LNCAP (cell line): ENCODE measurements at regions not wholly inside any gene's neighbourhood (a gene's known extent, or its start where the extent isn't known, plus 50 kb on each side); places are given as distances from the start of the nearest gene placed in this dataset.

ENCODE experiments used
- TF ChIP-seq, protein P1 (sequence below): fragments of 450-650 bp; IDR thresholded peaks from 2 replicates; pipeline ENCODE4 v1.5.1; 2017; ENCODE audit warnings: mild to moderate bottlenecking

DNA sequence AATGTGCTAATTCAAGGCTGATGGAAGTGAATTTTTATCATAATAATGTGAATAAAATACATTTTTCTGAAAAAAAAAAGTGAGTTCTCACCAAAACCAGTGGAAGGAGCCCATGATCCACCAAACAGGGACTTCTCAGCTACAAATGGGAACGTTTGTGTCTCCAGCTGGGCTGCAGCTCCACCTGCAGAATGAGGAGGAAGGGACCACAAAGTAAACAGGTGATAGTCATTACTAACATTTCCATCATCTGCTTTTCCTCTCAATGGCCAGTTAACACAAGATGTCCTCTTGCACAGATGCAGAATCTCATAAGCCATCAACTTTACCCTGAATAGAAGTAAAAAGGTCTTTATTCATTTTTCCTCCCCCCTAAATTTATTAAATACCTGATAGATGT is 246.2 kb downstream of the MRPL39 start:
- TF ChIP-seq, protein P1, sequence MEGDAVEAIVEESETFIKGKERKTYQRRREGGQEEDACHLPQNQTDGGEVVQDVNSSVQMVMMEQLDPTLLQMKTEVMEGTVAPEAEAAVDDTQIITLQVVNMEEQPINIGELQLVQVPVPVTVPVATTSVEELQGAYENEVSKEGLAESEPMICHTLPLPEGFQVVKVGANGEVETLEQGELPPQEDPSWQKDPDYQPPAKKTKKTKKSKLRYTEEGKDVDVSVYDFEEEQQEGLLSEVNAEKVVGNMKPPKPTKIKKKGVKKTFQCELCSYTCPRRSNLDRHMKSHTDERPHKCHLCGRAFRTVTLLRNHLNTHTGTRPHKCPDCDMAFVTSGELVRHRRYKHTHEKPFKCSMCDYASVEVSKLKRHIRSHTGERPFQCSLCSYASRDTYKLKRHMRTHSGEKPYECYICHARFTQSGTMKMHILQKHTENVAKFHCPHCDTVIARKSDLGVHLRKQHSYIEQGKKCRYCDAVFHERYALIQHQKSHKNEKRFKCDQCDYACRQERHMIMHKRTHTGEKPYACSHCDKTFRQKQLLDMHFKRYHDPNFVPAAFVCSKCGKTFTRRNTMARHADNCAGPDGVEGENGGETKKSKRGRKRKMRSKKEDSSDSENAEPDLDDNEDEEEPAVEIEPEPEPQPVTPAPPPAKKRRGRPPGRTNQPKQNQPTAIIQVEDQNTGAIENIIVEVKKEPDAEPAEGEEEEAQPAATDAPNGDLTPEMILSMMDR, result no peak

DNA sequence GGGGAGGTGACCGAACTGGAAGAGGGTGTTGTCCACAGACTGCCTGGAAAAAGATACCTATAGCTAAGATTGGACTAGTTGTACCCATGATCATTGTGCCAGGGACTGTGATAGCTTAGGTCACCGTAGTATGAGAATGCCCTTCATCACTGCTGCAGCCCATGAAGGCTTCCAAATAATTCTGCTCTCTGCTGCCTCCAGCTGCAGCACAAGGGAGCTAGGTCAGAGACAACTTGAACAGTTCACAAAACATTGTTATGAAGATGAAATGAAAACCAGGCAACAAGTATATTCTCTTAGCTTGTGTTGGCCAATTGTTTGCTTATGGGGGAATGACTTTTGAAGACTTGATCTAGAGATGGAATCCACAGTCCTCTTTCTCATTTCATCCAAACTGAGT is 246.7 kb downstream of the MRPL39 start:
- TF ChIP-seq, protein P1, result no peak

DNA sequence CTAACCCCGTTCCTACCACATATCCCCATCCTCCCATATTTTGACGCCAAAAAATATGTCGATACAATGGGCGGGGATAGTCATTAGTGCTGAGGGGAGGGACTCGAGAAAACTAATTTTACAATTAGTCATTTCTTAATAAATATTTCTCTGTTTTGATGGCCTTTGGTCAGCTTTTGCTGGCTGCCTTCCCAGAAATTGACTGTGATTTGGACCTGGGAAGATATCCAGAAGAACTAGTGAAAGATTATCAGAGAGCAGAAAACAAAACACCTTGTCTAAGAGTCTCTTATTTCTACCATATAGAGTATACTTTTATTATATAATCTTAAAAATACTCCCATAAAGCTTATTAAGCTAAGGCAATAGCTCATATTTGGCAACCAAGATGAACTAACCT is 247.6 kb downstream of the MRPL39 start:
- TF ChIP-seq, protein P1, result no peak

DNA sequence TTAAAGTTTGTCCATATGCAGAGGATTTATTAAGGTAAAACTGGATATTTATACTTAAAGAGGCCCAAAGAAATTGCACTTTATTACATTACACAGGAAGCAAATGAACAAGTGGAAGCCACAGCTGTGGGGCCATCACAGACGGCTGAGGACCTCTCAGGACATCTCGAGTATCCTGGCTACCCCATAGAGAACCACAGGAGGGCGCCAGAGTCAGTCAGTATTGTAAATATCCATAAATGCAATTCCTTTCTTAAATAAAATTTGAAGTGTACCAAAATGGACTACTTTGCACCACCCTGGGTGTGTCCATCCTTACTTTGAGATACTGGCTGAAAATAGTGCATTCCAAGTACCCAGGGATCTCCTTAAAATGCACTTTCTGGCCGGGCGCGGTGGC is 257.2 kb downstream of the MRPL39 start:
- TF ChIP-seq, protein P1, result peak; percentile 37

DNA sequence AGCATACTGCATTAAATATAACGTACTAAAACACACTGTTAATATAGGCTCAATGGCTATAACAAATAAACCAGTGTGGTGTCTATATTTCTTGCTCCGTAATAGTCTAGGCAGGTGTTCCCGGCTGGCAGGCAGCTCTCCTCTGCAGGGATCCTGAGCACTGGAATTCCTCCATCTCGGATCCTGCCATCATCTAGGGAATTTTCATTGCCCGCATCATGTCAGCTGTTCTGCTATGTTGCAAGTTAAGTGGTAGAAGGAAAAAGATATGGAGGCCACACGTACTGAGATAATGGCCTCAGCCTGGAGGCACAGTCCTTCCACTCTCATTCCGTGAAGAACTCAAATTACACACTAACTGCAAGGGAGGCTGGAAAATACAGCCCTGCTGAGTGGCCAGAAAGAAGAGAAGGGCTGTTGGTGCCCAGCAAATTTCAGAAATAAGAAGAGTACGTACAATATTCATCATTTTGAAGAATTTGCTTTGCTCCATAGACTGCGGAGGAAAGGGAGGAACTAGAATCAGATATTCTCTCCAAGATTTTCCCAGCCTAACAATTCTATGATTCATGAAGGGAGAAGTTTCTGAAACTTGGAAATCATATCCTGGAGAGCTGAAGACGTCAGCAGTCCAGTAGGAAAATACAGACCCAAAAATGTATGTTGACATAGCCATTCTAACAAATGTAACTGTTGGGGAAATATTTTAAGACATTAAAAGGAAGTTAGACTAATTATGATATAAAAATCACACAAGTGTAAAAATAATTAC is 263.3 kb downstream of the MRPL39 start:
- TF ChIP-seq, protein P1, result no peak

DNA sequence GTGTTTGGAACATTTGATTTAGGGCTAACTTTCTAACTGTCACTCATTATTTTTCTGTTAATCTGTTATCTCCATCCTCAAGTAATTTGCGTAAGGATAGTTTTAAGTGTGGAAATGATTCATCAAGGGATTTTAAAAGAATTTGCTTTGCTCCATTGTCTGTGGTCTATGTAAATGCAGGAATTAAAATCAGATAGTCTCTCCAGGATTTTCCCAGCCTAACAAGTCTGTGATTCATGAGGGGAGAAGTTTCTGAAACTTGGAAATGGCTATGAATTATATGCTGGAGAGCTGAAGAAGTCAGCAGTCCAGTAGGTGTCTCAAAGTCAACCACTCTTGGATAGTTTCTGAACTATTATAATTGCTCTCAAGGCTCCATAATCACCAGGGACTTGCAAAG is 264.5 kb downstream of the MRPL39 start:
- TF ChIP-seq, protein P1, result no peak

DNA sequence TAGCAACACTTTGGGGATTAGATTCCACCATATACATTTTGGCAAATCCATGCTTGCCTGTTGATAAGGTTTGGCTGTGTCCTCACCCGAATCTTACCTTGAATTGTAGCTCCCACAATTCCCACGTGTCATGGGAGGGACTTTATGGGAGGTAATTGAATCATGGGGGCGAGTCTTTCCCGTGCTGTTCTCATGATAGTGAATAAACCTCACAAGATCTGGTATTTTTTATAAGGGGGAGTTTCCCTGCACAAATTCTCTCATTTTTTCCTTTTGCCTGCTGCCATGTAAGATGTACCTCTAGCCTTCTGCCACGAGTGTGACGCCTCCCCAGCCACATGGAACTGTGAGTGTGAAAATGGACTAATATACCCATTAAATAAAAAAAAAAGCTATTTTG is 265.3 kb downstream of the MRPL39 start:
- TF ChIP-seq, protein P1, result no peak

DNA sequence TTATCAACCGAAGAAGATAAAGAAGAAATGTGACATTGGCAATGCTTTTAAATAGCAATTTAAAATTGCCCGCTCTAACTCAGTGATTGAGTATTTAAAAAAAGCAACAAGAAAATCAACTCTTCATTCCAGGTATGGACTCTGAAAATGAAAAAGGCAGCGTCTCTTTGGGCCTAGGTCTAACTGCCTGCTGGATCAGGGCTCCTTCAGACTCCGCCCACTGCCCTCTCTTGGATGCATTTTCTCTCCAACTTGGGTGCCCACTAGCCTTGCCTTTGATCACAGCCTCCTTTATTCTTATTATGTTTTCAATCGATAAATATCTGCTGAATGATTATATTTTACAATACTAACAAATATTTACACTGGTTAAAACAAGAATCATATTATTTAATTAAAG is 268.9 kb downstream of the MRPL39 start:
- TF ChIP-seq, protein P1, result no peak
